Breast epithelium (tissue), 4 donors: ENCODE measurements at regions not wholly inside any gene's neighbourhood (a gene's known extent, or its start where the extent isn't known, plus 50 kb on each side); places are given as distances from the start of the nearest gene placed in this dataset.

Experiments
- DNase-seq, 2 donors: peaks; one replicate each; pipeline ENCODE4 v3.0.0-alpha.2; 2019; ENCODE audit warnings: low spot score in 2 of 2
- H3K27ac ChIP-seq, 2 donors: fragments of 200-600 bp; sonication (generic) in 1 of 2; one replicate each; pipeline ENCODE4 v1.5.1; 2016 to 2019; ENCODE audit warnings: mild to moderate bottlenecking in 1 of 2
- H3K27me3 ChIP-seq, 2 donors: fragments of 200-600 bp; sonication (generic) in 1 of 2; one replicate each; pipeline versions ENCODE4 v1.5.1 to v1.6.0; 2017 to 2019; ENCODE audit warnings: control low read depth in 1 of 2, mild to moderate bottlenecking in 1 of 2
- H3K36me3 ChIP-seq: fragments of 200-600 bp; one replicate; pipeline ENCODE4 v1.5.1; 2019
- H3K4me1 ChIP-seq, 2 donors: fragments of 200-600 bp; sonication (generic); one replicate each; pipeline ENCODE4 v1.5.1; 2016 to 2019; ENCODE audit warnings: control low read depth in 1 of 2
- H3K4me3 ChIP-seq, 3 donors: fragments of 200-600 bp; sonication (generic); 1 replicate in 2 of 3; 2 replicates in 1 of 3; pipeline ENCODE4 v1.5.1; 2016 to 2019; ENCODE audit warnings: mild to moderate bottlenecking in 3 of 3, moderate library complexity in 2 of 3
- H3K9me3 ChIP-seq, 2 donors: fragments of 200-600 bp; sonication (generic) in 1 of 2; one replicate each; pipeline ENCODE4 v1.5.1; 2016 to 2019; ENCODE audit warnings: control low read depth in 1 of 2
- POLR2A ChIP-seq: fragments of 450-650 bp; IDR thresholded peaks from one replicate; pipeline ENCODE4 v1.6.1; 2016; ENCODE audit warnings: antibody characterized with exemption, mild to moderate bottlenecking, moderate library complexity
- POLR2AphosphoS5 ChIP-seq, 3 donors: sonication (generic); formaldehyde crosslinking; IDR thresholded peaks; one replicate each; pipeline ENCODE4 v1.6.1; 2017; ENCODE audit warnings: antibody characterized with exemption in 3 of 3
- intact Hi-C: fragments of 100-400 bp; cut with DNase I; formaldehyde crosslinking; loops from one replicate; pipeline ENCODE4 v1.15.1; 2023; ENCODE audit warnings: low total_unique reads
- TF ChIP-seq, protein P1 (sequence below), 3 donors: fragments of 450-650 bp; IDR thresholded peaks; one replicate each; pipeline ENCODE4 v1.5.1; 2016 to 2017; ENCODE audit warnings: antibody characterized with exemption in 3 of 3, mild to moderate bottlenecking in 3 of 3, moderate library complexity in 3 of 3

DNA sequence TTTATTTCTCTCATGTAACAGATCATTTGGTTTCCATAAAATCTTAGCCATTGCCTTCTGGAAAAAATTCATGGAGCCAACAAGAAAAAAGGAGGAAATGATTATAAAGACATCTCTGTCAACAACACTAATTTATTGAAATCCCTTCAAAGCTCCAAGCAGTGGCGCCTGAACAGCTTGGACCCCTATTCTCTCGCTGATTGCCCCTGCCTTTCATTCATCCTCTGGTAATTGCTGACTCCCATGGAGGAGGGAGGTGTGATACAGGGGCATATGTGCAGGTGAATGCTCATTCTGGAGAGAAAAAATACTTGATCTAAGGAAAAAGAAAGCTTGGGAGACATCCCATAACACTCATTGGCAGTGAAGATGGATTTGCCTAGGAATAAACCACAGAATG is 345.5 kb downstream of the FGFR2 start:
- H3K4me3 ChIP-seq, result no peak overlapping the region
- TF ChIP-seq, protein P1, sequence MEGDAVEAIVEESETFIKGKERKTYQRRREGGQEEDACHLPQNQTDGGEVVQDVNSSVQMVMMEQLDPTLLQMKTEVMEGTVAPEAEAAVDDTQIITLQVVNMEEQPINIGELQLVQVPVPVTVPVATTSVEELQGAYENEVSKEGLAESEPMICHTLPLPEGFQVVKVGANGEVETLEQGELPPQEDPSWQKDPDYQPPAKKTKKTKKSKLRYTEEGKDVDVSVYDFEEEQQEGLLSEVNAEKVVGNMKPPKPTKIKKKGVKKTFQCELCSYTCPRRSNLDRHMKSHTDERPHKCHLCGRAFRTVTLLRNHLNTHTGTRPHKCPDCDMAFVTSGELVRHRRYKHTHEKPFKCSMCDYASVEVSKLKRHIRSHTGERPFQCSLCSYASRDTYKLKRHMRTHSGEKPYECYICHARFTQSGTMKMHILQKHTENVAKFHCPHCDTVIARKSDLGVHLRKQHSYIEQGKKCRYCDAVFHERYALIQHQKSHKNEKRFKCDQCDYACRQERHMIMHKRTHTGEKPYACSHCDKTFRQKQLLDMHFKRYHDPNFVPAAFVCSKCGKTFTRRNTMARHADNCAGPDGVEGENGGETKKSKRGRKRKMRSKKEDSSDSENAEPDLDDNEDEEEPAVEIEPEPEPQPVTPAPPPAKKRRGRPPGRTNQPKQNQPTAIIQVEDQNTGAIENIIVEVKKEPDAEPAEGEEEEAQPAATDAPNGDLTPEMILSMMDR (IDR thresholded peaks at IDR 0.05), result no peak
- TF ChIP-seq POLR2A, result no peak
- no peaks in the 10 kb centered on the region for H3K36me3 ChIP-seq
- no peaks in the 10 kb centered on the region for H3K9me3 ChIP-seq
- no peak overlapping the region for H3K27ac ChIP-seq
- H3K27me3 ChIP-seq, result peaks cover 0 to 11% of the 10 kb centered on the region in 2 donors
- H3K4me1 ChIP-seq, result no peaks in the 10 kb centered on the region
- no peak for DNase-seq
- intact Hi-C loops, result no loop called here

DNA sequence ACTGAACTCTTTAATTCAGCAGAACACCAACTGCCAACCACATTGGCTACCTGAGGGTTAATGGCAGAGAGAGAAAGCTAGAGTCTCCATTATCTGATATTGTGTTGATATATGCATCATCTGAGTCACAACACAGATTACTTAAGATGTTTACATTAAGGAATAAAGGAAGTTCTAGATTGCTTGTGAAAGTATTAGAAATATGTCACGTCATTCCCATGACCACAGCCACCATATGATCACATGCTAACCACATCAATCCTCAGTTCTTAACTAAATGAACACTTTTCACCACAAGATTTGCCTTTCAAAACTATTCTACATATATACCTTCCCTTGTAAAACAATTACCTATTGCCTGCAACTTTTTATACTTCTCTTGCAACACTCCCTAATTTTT is 337.9 kb downstream of the FGFR2 start:
- no peak overlapping the region for H3K27ac ChIP-seq
- intact Hi-C loops, result no loop called here
- no peaks in the 10 kb centered on the region for H3K36me3 ChIP-seq
- no peaks in the 10 kb centered on the region for H3K4me1 ChIP-seq
- DNase-seq, result no peak
- no peaks in the 10 kb centered on the region for H3K9me3 ChIP-seq
- H3K27me3 ChIP-seq, result no peaks in the 10 kb centered on the region
- no peak overlapping the region for H3K4me3 ChIP-seq
- TF ChIP-seq, protein P1 (IDR thresholded peaks at IDR 0.05), result no peak
- TF ChIP-seq POLR2A, result no peak
- TF ChIP-seq POLR2AphosphoS5 (IDR thresholded peaks at IDR 0.05), result no peak

DNA sequence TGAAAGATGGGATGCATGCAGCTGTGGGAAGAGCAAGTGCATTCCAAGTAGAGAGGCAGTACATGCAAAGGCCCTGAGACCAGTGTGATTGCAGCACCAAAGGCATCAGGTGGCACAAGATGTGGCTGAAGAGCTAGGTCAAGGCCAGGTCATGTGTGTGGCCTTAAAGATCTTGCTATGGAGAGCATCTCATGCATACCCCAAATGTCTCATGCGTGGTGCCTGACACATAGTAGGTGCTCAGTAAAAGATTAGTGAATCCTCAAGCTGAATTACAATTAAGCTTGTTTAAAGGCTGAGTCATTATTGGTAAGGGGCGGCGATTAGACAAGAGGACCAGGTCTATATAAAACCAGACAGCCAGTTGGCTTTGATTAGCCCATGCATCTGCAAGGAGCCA is 336.6 kb downstream of the FGFR2 start:
- Histone ChIP-seq H3K27ac (no peak overlapping the region), H3K9me3 (no peaks in the 10 kb centered on the region), H3K36me3 (no peaks in the 10 kb centered on the region), H3K4me3 (no peak overlapping the region), H3K4me1 (no peaks in the 10 kb centered on the region), H3K27me3 (no peaks in the 10 kb centered on the region)
- intact Hi-C loops, result no loop called here
- no peak for TF ChIP-seq POLR2A
- no peak for TF ChIP-seq POLR2AphosphoS5 (IDR thresholded peaks at IDR 0.05)
- TF ChIP-seq, protein P1 (IDR thresholded peaks at IDR 0.05), result no peak
- DNase-seq, result no peak

DNA sequence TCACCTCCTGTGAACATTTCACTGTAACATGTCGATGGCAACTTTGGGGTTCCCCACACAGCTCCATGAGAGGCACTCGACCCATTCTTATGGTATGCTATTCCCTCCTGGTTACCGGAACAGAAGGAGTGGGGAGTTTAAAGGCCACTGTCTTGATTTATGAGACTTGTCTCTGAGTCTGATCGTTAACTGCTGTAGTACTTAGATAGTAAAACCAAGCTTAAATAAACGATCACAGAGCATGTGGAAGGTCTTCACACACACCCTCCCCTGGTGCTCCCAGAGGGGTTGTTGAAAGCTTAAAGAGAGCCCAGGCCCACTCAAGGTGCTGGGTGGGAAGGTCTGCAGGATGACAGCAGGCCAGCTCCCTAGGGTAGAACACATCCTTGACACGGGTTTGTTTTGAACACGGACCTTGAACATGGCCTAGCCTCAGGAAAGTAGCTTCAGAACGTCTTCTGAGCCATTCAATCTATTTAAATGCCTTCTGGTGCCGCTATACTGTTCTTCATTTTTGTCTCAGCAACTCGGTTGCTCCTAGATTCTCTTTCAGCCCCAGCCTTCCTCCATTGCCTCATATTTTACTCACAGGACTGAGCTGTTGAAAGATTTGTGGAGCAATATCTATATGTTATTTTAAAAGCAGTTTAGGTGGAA is 335.3 kb downstream of the FGFR2 start:
- Histone ChIP-seq H3K27ac (no peak overlapping the region), H3K9me3 (no peaks in the 10 kb centered on the region)
- intact Hi-C loops, result no loop called here

DNA sequence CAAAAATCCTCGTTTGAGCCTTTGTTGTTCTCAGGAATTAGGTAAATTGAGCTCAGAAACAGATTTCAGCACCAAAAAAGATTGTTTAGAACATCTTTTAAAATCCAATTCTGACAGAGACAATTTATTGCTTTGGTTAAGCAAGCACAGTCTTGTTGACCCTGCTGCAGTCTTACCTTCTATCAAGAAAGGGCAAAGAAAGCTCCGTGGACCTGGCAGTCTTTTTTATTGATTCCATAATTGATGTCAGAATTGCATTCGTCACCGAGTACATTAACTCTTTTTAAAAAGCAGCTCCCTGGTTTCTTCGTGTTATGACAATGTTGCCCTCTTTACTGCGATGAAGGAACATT is 334.8 kb downstream of the FGFR2 start:
- H3K9me3 ChIP-seq, result no peaks in the 10 kb centered on the region
- no peaks in the 10 kb centered on the region for H3K4me1 ChIP-seq
- no peaks in the 10 kb centered on the region for H3K27me3 ChIP-seq
- intact Hi-C loops, result no loop called here
- DNase-seq, result no peak
- TF ChIP-seq POLR2AphosphoS5 (IDR thresholded peaks at IDR 0.05) (no peak), POLR2A (no peak)
- TF ChIP-seq, protein P1 (IDR thresholded peaks at IDR 0.05), result no peak
- H3K4me3 ChIP-seq, result no peak overlapping the region
- no peaks in the 10 kb centered on the region for H3K36me3 ChIP-seq
- no peak overlapping the region for H3K27ac ChIP-seq

More for the DNA sequence above, 335.3 kb downstream of the FGFR2 start:
- H3K4me3 ChIP-seq, result no peak overlapping the region
- no peaks in the 10 kb centered on the region for H3K36me3 ChIP-seq
- no peak for DNase-seq
- no peaks in the 10 kb centered on the region for H3K27me3 ChIP-seq
- TF ChIP-seq, protein P1 (IDR thresholded peaks at IDR 0.05), result no peak
- TF ChIP-seq POLR2A, result no peak
- no peak for TF ChIP-seq POLR2AphosphoS5 (IDR thresholded peaks at IDR 0.05)
- H3K4me1 ChIP-seq, result no peaks in the 10 kb centered on the region
